ENCODE measurements at regions not wholly inside any gene's neighbourhood (a gene's known extent, or its start where the extent isn't known, plus 50 kb on each side); places are given as distances from the start of the nearest gene placed in this dataset.

DNA sequence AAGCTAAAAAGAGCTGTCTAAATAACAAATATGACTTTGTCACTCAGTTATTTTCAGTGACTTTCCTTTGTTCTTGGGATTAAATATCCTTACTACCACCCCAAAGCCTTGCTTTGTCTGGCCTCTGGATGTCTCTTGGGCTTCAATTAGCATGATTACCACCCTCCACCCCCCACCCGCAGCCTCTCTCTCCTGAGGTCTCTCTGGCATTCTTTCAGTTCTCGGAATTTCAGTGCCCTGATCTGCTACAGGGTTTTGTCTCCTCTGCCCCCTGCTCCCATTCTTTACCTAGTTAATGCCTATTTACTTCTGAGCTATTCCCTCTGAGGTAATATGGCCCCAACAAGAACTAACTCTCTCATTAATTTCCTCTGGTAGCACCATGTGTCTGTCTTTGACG is 376.4 kb downstream of the DEPDC1B start:
- no peak for DNase-seq (ENCODE audit: low spot score)
- Histone ChIP-seq H3K27ac (ENCODE audit: low read depth, low read length, poor library complexity, severe bottlenecking) (no peak overlapping the region), H3K9me3 (ENCODE audit: low read depth, low read length, poor library complexity, severe bottlenecking) (no peaks in the 10 kb centered on the region), H3K27me3 (replicated peaks; ENCODE audit: insufficient read depth, low read depth, low read length, poor library complexity) (peaks cover 18% of the 10 kb centered on the region), H3K4me3 (ENCODE audit: low read depth, low read length, poor library complexity, severe bottlenecking) (no peak overlapping the region), H3K4me1 (ENCODE audit: insufficient read depth, low read length, poor library complexity, severe bottlenecking) (no peaks in the 10 kb centered on the region), H3K36me3 (ENCODE audit: insufficient read depth, low read length, poor library complexity, severe bottlenecking) (no peaks in the 10 kb centered on the region)
- intact Hi-C loops (cut with micrococcal nuclease; ENCODE audit: unreplicated experiment) = no loop called here
- no TSS peak for BruUV-seq (replicated peaks)
- POLR2A ChIA-PET (ENCODE audit: low non-redundant PET) = no interaction called here
- TF ChIP-seq EZH2 (IDR thresholded peaks at IDR 0.05; ENCODE audit: borderline replicate concordance, low read depth, low read length, poor library complexity, severe bottlenecking) = no peak
- no peak for TF ChIP-seq CTCF (conservative IDR thresholded peaks at IDR 0.05; ENCODE audit: low read depth, low read length)
- CTCF ChIA-PET = no interaction called here

GRCh38 chr5:60312098-60312497 is 387.9 kb downstream of the DEPDC1B start:
- H3K4me1 ChIP-seq (ENCODE audit: insufficient read depth, low read length, poor library complexity, severe bottlenecking) = no peaks in the 10 kb centered on the region
- no peak for DNase-seq (ENCODE audit: low spot score)
- no TSS peak for BruUV-seq (replicated peaks)
- CTCF ChIA-PET = no interaction called here
- POLR2A ChIA-PET (ENCODE audit: low non-redundant PET) = no interaction called here
- H3K4me3 ChIP-seq (ENCODE audit: low read depth, low read length, poor library complexity, severe bottlenecking) = no peak overlapping the region
- intact Hi-C loops (cut with micrococcal nuclease; ENCODE audit: unreplicated experiment) = no loop called here
- peaks cover 23% of the 10 kb centered on the region for H3K27me3 ChIP-seq (replicated peaks; ENCODE audit: insufficient read depth, low read depth, low read length, poor library complexity)
- H3K27ac ChIP-seq (ENCODE audit: low read depth, low read length, poor library complexity, severe bottlenecking) = no peak overlapping the region
- no peaks in the 10 kb centered on the region for H3K9me3 ChIP-seq (ENCODE audit: low read depth, low read length, poor library complexity, severe bottlenecking)
- no peaks in the 10 kb centered on the region for H3K36me3 ChIP-seq (ENCODE audit: insufficient read depth, low read length, poor library complexity, severe bottlenecking)
- TF ChIP-seq CTCF (conservative IDR thresholded peaks at IDR 0.05; ENCODE audit: low read depth, low read length) (no peak), EZH2 (IDR thresholded peaks at IDR 0.05; ENCODE audit: borderline replicate concordance, low read depth, low read length, poor library complexity, severe bottlenecking) (no peak)

- no peak for TF ChIP-seq EZH2 (IDR thresholded peaks at IDR 0.05; ENCODE audit: borderline replicate concordance, low read depth, low read length, poor library complexity, severe bottlenecking)
- TF ChIP-seq CTCF (conservative IDR thresholded peaks at IDR 0.05; ENCODE audit: low read depth, low read length) = no peak
- BruUV-seq (replicated peaks) = no TSS peak
- no peak for DNase-seq (ENCODE audit: low spot score)
- Histone ChIP-seq H3K4me1 (ENCODE audit: insufficient read depth, low read length, poor library complexity, severe bottlenecking) (peaks cover 11% of the 10 kb centered on the region), H3K4me3 (ENCODE audit: low read depth, low read length, poor library complexity, severe bottlenecking) (no peak overlapping the region), H3K27me3 (replicated peaks; ENCODE audit: insufficient read depth, low read depth, low read length, poor library complexity) (peaks cover 33% of the 10 kb centered on the region), H3K9me3 (ENCODE audit: low read depth, low read length, poor library complexity, severe bottlenecking) (no peaks in the 10 kb centered on the region), H3K27ac (ENCODE audit: low read depth, low read length, poor library complexity, severe bottlenecking) (no peak overlapping the region), H3K36me3 (ENCODE audit: insufficient read depth, low read length, poor library complexity, severe bottlenecking) (no peaks in the 10 kb centered on the region)
- ChIA-PET CTCF (interaction anchor here (0.7 kb wide), 1 partner anchor 13 kb away, joined by 3 read pairs; no protein-coding TSS in a partner anchor), POLR2A (ENCODE audit: low non-redundant PET) (no interaction called here)
- intact Hi-C loops (cut with micrococcal nuclease; ENCODE audit: unreplicated experiment) = loop anchor here (5.0 kb wide), 3 partner anchors 82 to 367 kb away; no protein-coding TSS in a partner anchor
Observed at GRCh38 chr5:60299944-60300343, 400.0 kb downstream of the DEPDC1B start.

Data from A673 (cell line).